HS-27A (cell line): ENCODE measurements at regions not wholly inside any gene's neighbourhood (a gene's known extent, or its start where the extent isn't known, plus 50 kb on each side); places are given as distances from the start of the nearest gene placed in this dataset.
"Not testable (repeated sequence)": the region's sequence is repeated elsewhere in the genome, so short reads cannot be mapped to it uniquely, and the experiment has no call there.

ENCODE experiments used
- DNase-seq: peaks from one replicate; pipeline ENCODE4 v3.0.0-alpha.2; 2012; ENCODE audit warnings: low read depth, missing footprints

DNA sequence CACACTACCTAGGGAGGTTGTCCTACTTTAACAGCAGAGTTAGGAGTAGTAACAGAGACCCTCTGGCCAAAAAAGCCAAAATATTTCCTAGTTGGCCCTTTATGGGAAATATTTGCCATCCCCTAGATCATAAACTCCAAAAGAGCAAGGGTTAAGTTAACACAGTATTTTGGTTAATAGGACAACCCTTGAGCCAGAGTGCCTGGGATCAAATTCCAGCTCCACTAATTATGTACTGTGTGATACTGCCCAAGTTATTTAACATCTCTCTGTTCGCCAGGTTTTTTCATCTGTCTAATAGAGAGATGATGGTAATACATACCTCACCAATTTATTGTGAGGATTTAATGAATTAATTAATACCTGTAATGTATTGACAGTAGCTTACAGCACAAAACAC is 767.4 kb downstream of the KCNJ2 start:
- no peak for DNase-seq

DNA sequence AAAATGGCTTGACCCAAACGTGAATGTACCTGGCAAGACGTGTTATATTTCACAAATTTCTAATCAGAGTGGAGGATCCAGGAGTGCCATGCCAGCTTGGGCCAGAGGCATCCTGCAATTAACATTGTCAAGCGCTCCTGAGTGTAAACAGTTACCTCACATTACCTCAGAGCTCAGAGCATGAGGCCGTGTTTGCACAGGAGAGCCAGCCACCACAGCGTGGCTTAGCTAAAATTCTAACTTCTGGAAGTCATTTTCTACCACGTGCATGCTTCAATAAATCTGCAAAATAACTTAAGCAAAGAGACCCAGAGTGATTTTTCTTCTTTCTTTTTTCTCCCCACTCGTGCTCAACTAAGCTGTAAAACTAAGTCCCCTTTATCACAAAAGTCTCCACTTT is 769.0 kb downstream of the KCNJ2 start:
- no peak for DNase-seq

DNA sequence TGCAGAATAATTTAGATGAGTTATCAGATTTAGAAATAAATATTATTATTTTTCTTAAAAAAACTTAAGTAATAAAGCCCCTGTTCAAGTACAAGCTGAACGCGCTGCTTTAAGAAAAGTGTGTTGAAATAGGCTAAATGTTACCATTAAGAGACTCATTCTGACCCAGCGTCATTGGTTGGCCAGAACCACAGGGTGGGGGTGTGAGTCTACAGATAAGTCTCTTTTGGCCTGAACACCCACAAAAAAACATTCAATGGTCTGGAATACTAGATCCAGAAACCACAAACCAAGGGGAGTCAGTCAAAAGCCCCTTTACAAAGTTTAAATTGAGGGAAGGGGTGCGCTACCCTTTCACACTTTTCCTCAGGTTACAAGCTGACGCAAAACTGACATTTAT is 776.1 kb downstream of the KCNJ2 start:
- no peak for DNase-seq

DNA sequence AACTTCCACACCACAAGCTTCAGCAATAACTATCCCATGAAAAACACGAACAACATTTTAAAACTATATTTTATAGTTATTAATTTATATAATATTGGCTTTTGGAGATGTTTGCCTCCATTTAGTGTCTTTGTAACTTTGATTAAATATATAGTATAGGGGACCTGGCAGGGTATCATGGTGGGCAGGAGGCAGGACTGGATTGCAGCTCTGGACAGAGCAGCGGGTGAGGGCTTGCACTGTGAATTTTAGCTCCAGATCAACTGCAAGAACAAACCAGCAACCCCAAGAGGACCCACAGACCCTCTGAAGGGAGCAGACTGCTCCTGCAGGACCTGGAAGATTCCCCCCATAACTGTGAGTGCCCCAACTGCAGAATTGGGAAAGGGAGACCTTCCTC is 777.9 kb downstream of the KCNJ2 start:
- DNase-seq, result no peak

DNA sequence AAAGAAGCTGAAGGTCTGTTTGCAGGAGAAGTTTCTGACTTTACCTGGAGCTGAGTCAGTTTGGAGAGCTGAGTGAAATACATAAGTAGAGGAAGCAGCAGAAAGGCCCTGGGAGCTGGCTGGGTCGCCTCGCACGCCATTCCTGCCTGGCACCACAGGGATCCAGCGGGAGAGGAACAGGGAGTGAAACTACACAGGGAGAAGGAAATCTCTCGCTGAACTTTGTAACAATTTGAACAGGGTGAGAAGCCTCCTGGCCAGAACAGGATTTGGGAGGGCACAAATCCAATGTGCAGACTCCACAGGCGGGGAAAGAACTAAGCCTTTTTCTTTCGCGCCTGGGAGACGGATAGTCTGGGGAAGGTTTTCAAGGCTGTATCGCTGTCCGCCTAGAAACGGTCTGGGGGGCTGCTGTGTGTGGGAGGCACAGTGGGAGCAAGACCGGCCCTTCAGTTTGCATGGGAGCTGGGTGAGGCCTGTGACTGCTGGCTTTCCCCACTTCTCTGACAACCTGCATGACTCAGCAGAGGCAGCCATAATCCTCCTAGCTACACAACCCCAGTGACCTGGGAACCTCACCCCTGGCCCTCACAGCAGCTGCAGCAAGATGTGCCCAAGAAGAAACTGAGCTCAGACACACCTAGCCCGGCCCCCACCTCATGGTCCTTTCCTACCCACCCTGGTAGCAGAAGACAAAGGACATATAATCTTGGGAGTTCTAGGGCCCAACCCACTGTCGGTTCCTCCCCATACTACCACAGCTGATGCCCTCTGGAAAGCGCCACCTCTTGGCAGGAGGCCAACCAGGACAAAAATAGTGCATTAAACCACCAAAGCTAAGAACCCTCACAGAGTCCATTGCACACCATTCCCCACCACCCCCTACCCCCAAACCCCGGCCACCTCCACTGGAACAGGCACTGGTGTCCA is 778.6 kb downstream of the KCNJ2 start:
- DNase-seq, result no peak

DNA sequence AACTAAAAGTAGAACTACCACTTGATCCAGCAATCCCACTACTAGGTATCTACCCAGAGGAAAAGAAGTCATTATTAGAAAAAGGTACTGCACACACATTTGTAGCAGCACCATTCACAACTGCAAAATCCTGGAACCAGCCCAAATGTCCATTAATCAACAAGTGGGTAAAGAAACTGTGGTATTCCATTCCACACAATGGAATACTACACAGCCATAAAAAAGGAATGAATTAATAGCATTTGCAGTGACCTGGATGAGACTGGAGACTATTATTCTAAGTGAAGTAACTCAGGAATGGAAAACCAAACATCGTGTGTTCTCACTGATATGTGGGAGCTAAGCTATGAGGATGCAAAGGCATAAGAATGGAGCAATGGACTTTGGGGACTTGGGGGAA is 783.8 kb downstream of the KCNJ2 start:
- DNase-seq, result not testable (repeated sequence)

DNA sequence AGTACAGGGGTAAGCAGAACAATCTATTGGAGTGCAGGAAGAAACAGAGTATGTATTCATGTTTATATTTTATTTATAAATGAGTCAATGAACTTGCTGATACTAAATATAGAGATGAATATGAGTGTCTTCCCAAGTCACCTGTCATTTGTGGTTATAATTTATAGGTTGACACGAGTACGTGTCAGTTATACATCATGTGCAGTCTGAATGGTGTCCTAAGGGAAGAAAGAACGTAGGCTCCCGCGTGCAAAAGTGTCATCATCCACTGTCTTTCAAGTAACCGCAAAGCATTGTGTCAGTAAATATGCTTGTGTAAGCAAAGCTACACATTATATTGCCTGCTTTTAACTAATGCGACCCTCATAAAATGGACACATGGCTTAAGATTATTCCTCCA is 786.1 kb downstream of the KCNJ2 start:
- DNase-seq, result no peak

DNA sequence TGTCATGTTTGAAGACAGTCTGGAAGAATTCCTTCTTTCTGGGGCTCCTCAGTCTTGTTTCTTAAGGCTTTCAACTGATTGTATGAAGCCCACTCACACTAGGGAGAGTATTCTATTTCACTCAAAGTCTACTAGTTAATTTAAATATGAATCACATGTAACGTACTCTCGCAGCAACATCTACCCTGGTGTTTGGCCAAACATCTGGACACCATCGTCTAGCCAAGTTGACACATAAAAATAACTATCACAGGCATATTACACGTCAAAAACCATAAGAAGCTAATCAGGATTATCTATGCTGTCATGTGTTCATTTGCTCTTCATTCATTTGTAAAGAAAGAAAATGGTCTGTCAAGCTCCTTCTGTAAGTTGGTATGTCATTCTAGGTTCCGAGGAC is 787.4 kb downstream of the KCNJ2 start:
- no peak for DNase-seq

DNA sequence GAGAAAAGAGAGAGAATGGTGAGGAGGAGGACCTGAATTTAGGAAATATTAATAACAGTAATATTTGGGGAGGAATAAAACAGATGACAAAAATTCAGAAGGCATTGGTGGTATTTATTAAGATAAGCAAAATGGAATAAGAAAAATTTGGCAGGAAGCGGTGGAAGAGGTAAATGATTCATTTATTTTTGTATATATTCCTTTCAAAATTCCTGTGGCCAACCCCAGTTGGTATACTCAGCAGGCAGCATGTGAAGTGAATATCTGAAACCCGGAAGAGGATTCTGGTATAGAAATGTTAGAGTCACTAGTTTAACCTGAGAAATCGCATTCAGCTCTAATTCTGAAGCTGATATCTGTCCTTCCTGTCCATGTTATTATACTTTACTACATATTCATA is 792.0 kb downstream of the KCNJ2 start:
- DNase-seq, result no peak

DNA sequence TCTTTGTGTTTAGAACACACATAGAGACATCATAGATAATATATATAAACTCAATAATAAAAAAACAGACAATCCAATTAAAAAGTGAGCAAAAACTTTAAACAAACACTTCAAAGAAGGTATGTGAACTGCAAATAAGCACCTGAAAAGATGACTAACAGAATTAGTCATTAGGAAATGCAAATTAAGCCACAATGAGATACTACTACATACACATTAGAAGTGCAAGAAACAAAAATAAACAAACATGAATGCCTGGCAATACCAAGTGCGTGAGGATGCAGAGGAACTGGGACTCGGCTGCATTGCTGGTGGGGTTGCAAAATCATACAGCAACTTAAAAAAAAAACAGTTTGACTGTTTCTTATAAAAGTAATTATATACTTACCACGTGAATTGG is 799.0 kb downstream of the KCNJ2 start:
- DNase-seq, result no peak

DNA sequence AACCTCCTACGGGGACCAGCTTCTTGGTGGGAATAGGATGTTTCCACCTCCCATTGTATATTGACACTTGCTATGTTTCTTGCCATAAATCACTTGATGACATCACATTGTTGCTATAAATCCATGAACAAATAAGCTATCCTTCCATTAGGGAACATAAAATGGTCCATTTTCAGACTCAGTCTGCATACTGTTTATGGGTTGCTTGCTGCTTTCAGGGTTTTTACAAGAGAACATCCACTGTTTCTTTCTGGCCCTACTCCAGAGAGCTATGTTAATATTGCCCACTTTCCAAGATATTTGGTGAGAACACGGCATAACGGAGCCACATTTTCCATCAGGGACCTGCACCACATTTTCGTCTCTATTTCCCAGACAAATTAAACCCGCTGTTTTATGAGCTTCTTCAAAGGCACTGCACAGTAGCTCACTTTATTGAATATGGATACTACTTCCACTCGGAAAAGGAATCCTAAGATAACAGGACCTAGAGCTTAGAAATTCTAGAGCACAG is 800.2 kb downstream of the KCNJ2 start:
- DNase-seq, result no peak

DNA sequence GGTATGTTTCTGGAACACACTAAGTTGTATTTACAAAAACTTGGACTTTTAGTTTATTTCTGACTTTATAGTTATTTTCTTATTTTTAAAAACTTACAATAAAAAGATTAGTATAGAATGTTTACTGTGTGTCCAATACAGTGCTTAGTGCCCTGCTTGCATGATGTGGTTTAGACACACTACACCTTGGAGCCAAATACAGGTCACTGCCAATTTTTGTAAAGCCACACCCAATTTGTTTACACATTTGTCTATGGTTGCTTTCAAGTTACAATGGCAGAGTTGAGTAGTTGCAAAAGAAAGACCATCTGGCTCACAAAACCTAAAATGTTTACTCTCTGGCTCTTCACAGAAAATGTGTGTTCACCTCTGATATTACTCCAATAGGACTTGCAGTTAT is 807.1 kb downstream of the KCNJ2 start:
- DNase-seq, result no peak

DNA sequence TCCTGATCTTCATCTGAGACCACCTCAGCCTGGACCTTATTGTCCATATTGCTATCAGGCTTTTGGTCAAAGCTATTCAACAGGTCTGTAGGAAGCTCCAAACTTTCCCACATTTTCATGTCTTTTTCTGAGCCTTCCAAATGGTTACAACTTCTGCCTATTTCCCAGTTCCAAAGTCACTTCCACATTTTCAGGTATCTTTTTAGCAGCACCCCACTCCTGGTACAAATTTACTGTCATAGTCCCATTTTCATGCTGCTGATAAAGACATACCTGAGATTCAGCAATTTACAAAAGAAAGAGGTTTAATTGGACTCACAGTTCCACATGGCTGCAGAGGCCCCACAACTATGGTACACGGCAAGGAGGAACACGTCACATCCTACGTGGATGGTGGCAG is 815.5 kb downstream of the KCNJ2 start:
- DNase-seq, result no peak

DNA sequence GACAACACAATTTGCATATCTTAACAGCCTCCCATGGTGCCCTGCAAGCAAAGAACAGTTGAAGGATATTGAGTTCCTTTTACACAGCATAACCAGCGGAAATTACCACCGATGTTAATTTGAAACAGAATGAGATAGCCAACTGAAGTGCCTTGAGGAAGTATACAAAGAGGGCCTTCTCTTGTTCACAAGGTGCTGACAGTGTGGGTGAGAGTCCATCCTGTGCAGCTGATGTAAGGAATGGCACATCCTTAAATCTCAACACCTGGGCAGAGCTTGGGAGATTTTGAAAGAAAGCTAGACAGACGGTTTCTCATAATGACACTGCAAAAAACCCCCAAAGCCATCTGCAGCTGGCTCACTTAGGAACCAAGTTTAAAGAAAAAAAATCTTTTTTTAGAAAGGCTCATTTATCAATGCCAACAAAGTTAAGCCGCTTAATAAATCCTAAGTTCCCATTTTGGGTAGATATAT is 818.6 kb downstream of the KCNJ2 start:
- no peak for DNase-seq

DNA sequence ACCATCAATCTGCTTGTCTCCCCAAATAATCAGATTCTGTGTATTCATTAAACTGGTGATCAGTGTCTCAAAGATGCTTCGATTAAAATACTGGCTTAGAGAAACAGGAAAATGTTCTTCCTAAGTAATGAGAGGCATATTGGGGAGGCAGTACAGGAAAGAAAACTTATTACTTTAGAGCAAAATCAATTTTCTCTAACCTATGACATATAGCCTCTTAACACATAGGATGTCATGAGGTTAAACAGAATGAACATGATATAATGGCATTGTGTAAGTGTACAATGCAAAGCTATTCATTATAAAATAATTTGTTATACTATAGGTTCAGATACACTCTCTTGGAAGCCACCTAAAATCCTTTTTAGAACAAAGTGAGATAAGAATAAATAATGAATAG is 819.3 kb downstream of the KCNJ2 start:
- no peak for DNase-seq

DNA sequence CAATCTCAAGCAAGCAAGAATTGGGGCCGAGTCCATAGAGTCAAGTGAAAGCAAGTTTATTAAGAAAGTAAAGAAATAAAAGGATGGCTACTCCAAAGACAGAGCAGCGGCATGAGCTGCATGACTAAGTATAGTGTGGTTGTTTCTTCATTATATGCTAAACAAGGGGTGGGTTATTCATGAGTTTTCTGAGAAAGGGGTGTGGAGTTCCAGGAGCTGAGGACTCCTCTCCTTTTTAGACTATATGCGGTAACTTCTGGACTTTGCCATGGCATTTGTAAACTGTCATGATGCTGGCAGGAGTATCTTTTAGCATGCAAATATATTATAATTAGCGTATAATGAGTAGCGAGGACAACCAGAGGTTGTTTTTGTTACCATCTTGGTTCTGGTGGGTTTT is 819.9 kb downstream of the KCNJ2 start:
- DNase-seq, result no peak

DNA sequence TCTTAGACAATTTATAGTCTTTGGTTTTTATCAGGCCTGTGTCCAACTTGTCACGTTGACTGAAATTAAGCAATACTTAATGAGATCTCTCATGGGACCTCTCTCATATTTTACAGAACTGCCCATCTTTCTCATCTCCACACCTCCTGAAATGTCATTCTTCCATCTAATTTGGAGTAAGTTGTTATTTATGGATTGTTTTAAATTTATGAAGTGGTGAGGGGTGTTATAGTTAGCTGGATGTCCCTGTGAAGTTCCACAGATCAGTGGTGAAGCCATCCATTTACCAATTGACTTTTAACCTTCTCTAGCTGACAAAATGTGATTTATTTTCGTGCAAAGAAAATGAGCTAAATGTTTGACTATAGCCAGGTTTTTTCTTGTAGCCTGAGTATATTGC is 824.9 kb downstream of the KCNJ2 start:
- no peak for DNase-seq

DNA sequence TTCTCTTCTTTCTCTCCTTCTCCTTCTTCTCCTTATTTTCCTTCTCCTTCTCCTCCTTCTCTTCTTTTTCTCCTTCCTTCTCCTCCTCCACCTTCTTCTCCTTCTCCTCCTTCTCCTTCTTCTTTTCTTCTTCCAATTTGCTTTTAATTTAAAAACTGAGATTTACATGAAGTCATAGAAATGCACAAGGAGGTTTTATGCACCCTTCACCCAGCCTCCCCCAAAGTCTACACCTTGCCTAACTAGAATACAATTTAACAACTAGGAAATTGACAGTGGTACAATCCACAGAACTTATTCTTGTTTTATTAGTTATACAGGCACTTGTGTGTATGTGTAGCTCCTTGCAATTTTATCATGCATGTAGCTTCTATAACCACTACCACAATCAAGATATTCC is 826.7 kb downstream of the KCNJ2 start:
- DNase-seq, result no peak

DNA sequence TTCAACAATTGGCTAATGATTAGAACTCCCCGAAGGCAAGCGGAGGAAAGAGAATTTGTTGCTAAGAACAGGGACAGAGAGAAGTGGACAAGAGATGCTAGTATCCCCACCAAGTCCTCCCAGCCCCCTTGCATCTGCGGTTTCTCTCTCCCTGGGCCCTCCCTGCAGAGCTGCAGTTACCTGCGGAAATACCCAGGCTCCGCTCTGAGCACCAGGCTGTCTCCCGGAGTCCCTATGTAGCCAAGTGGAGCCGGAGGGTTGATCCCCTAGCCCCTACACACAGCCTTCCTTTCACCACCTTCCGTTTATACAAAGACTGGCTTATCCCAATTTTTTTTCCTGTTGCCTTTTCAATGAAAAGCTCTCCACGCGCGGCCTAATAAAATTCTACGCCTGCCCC is 834.4 kb downstream of the KCNJ2 start:
- DNase-seq, result no peak

DNA sequence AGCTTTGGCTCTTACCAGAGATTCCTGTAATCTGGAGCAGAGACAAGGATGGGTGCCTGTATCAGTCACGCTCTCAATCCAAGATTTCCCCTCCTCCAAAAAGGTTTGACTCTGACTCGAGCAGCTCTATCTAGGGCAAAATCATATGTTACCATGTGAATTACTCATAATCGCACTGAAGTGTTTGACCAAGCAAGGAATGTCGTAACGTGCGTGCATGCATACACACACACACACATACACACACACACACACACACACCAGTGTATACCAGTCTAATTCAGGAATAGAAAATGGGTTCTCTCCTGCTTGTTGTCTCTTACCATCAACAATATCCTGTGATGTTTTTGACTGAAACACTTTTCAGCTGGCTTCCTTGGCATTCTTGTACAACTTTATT is 835.1 kb downstream of the KCNJ2 start:
- DNase-seq, result no peak

DNA sequence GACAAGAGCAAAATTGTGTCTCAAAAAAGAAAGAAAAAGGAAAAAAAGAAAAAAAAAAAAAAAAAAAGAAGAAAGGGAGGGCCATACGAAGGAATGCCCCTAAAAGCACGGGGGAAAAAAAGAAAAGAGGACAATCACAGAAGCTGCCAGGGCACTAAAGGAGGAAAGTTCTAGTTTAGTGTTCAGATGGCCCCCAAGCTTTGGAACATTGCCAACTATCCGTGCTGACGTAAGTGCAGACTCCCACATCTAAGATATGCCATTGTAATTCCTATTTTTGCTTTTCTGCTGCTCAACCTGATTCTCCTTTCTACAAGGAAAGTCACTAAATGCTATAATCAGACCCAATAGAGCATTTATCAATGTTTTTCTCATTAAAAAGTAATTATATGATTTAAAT is 842.1 kb downstream of the KCNJ2 start:
- DNase-seq, result no peak

DNA sequence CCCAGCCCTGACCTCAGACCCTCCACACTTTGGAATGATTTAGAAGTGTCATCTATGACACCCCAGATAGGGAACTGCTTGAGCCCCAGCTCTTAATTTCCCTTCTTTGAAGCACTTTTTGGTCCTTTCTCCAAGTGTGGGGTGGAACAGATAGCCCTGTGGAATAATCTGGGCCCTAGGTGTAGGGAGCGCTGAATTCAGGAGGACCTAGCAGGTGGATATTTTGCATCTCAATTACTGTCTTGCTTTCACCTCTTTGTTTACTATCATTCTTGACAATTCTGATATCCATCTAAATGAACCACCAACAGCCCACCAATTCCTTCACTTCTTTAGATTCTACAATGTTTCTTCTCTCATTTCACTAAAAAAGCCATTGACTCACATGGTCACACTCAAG is 850.4 kb downstream of the KCNJ2 start:
- DNase-seq, result no peak

DNA sequence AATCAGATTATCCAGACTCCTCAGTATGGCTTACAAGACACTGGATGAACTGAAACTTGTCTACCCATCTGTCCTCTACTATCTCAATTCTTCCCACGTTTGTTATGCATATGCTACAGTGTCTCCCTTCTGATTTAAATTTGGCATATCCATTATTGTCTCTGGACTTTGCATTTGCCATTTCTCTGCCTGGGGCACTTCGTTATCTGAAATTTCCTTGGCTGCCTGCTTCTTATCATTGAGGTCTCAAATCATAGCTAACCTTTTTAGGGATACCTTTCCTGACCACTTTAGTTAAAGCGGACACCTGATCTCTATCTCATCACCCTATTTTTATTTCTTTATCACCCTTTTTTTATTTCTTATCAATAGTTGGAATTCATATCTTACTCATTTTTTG is 853.4 kb downstream of the KCNJ2 start:
- DNase-seq, result no peak
